ENCODE measurements at regions not wholly inside any gene's neighbourhood (a gene's known extent, or its start where the extent isn't known, plus 50 kb on each side); places are given as distances from the start of the nearest gene placed in this dataset.

DNA sequence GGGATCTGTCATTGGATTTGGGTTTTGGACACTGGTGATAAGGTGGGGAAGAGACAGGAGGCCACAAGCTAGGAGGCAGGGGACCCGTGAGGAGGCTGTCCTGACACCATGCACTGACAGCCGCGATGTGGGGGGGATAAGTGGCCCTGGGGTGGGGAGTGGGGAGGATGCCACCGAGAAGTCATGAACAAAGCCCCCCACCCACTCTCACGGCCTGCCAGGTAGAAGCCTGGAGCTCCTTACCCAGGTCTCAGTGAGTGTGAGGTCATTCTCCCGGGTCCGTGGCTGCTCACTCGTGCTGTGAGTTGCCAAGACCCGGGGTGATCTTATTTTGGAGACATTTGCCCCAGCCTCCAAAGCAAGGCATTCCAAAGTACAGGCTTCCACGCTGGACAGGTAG, 165.9 kb upstream of the TNRC6C start:
- Histone ChIP-seq H3K4me2 (ENCODE audit: insufficient read depth in 1 of 2, low read depth in 2 of 2, low read length in 2 of 2) (no peak overlapping the region), H4K5ac (ENCODE audit: insufficient read length, low read depth, low read length) (no peak overlapping the region), H2BK20ac (ENCODE audit: low read length) (peak overlapping the region; percentile 80; the same call in 1 of the 2 replicates), H2AK5ac (ENCODE audit: low read depth, low read length) (no peak overlapping the region), H4K91ac (replicated peaks; ENCODE audit: insufficient read length, low read length) (no peak overlapping the region), H3K27me3 (replicated peaks in 1 of 4; ENCODE audit: control insufficient read depth in 3 of 4, extremely low read depth in 1 of 4, insufficient read depth in 3 of 4, low read length in 3 of 4) (peaks cover 28 to 60% (median 54%) of the 10 kb centered on the region in 4 experiments), H3K27ac (ENCODE audit: low read depth, low read length) (no peak overlapping the region), H3K9me3 (ENCODE audit: insufficient read depth in 2 of 2, low read depth in 1 of 2, low read length in 1 of 2) (no peaks in the 10 kb centered on the region), H2BK120ac (replicated peaks; ENCODE audit: low read depth, low read length) (no peak overlapping the region), H3K9ac (replicated peaks in 1 of 4; ENCODE audit: extremely low read depth in 1 of 4, low read depth in 3 of 4, low read length in 3 of 4) (no peak overlapping the region), H3K23me2 (ENCODE audit: low read depth, low read length) (no peaks in the 10 kb centered on the region; the same call in 1 of the 2 replicates), H2AFZ (ENCODE audit: low read length) (no peak overlapping the region), H3K14ac (ENCODE audit: insufficient read length) (no peak overlapping the region), H3K4me1 (replicated peaks in 1 of 4; ENCODE audit: control insufficient read depth in 3 of 4, insufficient read depth in 4 of 4, low read length in 3 of 4) (peaks cover 5 to 17% (median 10%) of the 10 kb centered on the region in 4 experiments), H2BK12ac (ENCODE audit: low read depth, low read length) (peak overlapping the region; percentile 29; the same call in 1 of the 2 replicates), H2BK5ac (ENCODE audit: low read depth, low read length) (peak overlapping the region; percentile 66; the same call in 1 of the 2 replicates), H3K79me2 (ENCODE audit: control insufficient read depth in 1 of 2, insufficient read depth in 2 of 2, low read length in 2 of 2) (no peaks in the 10 kb centered on the region), H3K4ac (replicated peaks; ENCODE audit: insufficient read length, low read depth, low read length) (no peak overlapping the region), H4K8ac (ENCODE audit: extremely low read depth, insufficient read depth, low read length) (no peak overlapping the region; the same call in 1 of the 2 replicates), H3K18ac (ENCODE audit: extremely low read depth, low read length) (peak overlapping the region; percentile 48; the same call in 1 of the 2 replicates), H4K20me1 (replicated peaks in 1 of 2; ENCODE audit: control insufficient read depth in 1 of 2, insufficient read depth in 2 of 2, low read length in 2 of 2) (no peaks in the 10 kb centered on the region), H3K36me3 (ENCODE audit: control insufficient read depth in 2 of 4, insufficient read depth in 4 of 4, low read length in 3 of 4) (no peaks in the 10 kb centered on the region), H3K4me3 (ENCODE audit: extremely low read depth in 1 of 4, insufficient read depth in 2 of 4, low read depth in 3 of 4, low read length in 4 of 4) (no peak overlapping the region), H3K23ac (ENCODE audit: insufficient read length) (no peak overlapping the region), H3K79me1 (ENCODE audit: low read depth, low read length) (no peaks in the 10 kb centered on the region), H2BK15ac (ENCODE audit: low read length) (0 out of 2 replicates have a peak overlapping the region, but pooled peaks have one; percentile 46), H3K56ac (replicated peaks; ENCODE audit: insufficient read length, low read depth, low read length) (no peak overlapping the region)
- FAIRE-seq (no peak), DNase-seq (ENCODE audit: low read depth in 1 of 2, low spot score in 2 of 2) (no peak)
- ChIA-PET CTCF (ENCODE audit: partially characterized antibody) (interaction anchor here (0.8 to 1.2 kb wide), 3 partner anchors 49 to 100 kb away, joined by 3 read pairs; no protein-coding TSS in a partner anchor), POLR2A (ENCODE audit: partially characterized antibody) (no interaction called here)
- WGBS, 2 experiments (ENCODE audit: extremely low coverage in 1 of 2, insufficient coverage in 1 of 2, insufficient read length in 1 of 2, insufficient replicate concordance in 2 of 2, low coverage in 1 of 2, low lambda C conversion rate in 2 of 2, missing lambda C conversion rate in 1 of 2), result 84% methylated on average over 10 of the region's 10 CpGs; no CpG with 5 or more reads in 1 of the 2 experiments
- TF ChIP-seq SUZ12 (IDR thresholded peaks at IDR 0.05; ENCODE audit: low read length), result no peak
- no peak for TF ChIP-seq POLR2A (IDR thresholded peaks at IDR 0.05; ENCODE audit: control extremely low read depth in 1 of 2, low read depth in 2 of 2, low read length in 2 of 2)
- no peak for TF ChIP-seq RBBP5 (IDR thresholded peaks at IDR 0.05; ENCODE audit: borderline replicate concordance, low read depth, low read length)
- TF ChIP-seq SIRT6 (IDR thresholded peaks at IDR 0.05; ENCODE audit: low read length), result no peak
- TF ChIP-seq HDAC2 (IDR thresholded peaks at IDR 0.05; ENCODE audit: borderline replicate concordance in 1 of 2, low read depth in 2 of 2, low read length in 2 of 2), result no peak
- TF ChIP-seq SAP30 (IDR thresholded peaks at IDR 0.05; ENCODE audit: insufficient read depth, insufficient replicate concordance, low read length), result no peak
- TF ChIP-seq POLR2AphosphoS5 (IDR thresholded peaks at IDR 0.05; ENCODE audit: low read depth, low read length), result no peak
- TF ChIP-seq KDM1A (IDR thresholded peaks at IDR 0.05; ENCODE audit: borderline replicate concordance, low read length), result no peak
- TF ChIP-seq, protein P1, sequence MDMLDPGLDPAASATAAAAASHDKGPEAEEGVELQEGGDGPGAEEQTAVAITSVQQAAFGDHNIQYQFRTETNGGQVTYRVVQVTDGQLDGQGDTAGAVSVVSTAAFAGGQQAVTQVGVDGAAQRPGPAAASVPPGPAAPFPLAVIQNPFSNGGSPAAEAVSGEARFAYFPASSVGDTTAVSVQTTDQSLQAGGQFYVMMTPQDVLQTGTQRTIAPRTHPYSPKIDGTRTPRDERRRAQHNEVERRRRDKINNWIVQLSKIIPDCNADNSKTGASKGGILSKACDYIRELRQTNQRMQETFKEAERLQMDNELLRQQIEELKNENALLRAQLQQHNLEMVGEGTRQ (IDR thresholded peaks at IDR 0.05; ENCODE audit: low read length), result no peak
- TF ChIP-seq SP1 (IDR thresholded peaks at IDR 0.05; ENCODE audit: low read depth, low read length), result no peak
- TF ChIP-seq, protein P2, sequence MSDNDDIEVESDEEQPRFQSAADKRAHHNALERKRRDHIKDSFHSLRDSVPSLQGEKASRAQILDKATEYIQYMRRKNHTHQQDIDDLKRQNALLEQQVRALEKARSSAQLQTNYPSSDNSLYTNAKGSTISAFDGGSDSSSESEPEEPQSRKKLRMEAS (IDR thresholded peaks at IDR 0.05), result no peak
- TF ChIP-seq TBP (IDR thresholded peaks at IDR 0.05; ENCODE audit: low read depth, low read length), result no peak
